IPS-NIHi11 (cell line): ENCODE measurements at regions not wholly inside any gene's neighbourhood (a gene's known extent, or its start where the extent isn't known, plus 50 kb on each side); places are given as distances from the start of the nearest gene placed in this dataset.
"Not testable (repeated sequence)": the region's sequence is repeated elsewhere in the genome, so short reads cannot be mapped to it uniquely, and the experiment has no call there.

Experiments used
- DNase-seq: peaks from one replicate; pipeline ENCODE4 v3.0.0; 2012; ENCODE audit warnings: mixed read lengths, low spot score

DNA sequence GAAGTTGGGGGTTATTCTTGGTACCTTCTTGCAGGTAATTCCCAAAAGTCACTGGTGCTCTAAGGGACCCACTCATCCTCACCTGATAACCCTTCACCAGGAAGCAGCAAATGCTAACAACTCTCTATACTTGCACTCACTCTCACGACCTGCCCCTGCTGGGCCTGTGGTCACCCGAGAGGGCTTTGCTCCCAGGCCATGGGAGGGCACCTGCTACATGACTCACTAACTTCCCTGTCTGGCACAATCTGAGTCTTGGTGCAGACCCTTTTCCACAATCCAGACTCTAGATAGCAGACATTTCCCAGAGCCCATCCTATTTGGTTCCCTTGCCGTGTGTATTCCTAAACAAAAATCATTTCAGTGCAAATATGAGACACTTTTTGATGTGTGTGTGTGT lies 403.8 kb upstream of the FAT1 start:
- DNase-seq = no peak

GRCh38 chr4:187128222-187128621 lies 404.6 kb upstream of the FAT1 start:
- no peak for DNase-seq

DNA sequence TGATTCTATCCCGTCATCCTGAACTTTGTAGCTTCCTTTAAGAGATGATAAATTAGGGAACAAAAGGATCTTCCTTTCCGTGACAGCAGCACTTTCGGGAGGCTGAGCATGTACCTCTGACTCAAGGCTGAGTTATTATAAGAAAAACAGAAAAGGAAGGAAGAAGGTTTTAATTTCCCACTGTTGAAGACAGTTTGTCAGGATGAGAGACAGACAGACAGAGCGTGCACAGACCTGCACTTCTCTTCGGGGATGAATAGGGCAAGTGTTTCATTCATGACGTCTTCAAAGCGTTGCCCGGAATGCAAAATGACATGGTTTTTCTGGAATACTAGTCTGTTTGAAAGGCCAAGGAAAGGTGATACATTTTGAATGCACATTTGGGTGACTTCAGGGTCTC lies 405.3 kb upstream of the FAT1 start:
- no peak for DNase-seq

DNA sequence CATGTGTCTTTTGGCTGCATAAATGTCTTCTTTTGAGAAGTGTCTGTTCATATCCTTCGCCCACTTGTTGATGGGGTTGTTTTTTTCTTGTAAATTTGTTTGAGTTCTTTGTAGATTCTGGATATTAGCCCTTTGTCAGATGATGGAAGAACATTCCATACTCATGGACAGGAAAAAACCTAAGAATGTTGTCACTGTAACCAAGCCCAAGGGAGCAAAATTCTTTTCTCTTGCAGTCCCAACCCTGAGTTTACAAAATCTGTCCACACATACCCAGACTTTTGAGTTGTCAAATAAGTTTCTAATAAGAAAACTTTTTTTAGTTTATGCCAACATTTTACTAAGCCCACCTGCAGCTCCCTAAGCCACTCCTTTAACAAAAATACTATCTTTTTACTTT lies 408.2 kb upstream of the FAT1 start:
- not testable (repeated sequence) for DNase-seq

- DNase-seq = no peak
Observed at GRCh38 chr4:187135878-187136277, 412.2 kb upstream of the FAT1 start.

DNA sequence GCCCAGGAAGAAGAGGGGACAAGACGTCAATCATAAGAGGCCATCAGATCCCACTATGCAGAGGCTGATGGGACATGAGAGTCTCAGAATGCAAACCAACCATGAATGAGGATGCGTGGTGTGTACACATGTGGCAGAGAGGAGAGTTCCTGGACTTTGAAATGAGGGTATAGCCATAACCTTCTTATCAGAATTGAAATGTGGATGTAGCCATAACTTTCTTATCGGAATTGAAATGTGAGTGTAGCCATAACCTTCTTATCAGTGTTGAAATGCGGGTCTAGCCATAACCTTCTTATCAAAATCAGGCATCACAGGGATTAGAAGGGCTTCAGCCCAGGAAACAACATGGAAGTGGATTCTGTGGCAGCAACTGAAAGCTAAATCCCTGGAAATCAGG lies 415.5 kb upstream of the FAT1 start:
- DNase-seq = no peak

DNA sequence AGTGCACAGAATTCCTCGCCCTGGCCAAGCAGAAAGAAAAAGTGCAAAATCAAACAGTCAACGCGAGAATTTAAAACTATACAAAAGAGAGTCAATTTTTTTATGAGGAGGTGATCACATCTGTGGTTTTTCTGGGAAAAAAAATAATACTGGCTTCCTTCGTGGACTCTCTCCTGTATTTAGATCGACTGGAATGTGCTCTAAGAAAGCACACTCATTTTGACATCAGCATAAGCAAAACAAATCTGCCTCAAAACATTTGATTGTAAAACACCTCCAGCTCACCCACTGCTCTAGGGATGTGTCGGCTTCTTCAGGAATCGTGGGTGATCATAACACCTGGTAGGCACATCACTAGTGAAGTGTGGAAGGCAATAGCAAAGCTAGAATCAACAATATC lies 417.4 kb upstream of the FAT1 start:
- no peak for DNase-seq

DNA sequence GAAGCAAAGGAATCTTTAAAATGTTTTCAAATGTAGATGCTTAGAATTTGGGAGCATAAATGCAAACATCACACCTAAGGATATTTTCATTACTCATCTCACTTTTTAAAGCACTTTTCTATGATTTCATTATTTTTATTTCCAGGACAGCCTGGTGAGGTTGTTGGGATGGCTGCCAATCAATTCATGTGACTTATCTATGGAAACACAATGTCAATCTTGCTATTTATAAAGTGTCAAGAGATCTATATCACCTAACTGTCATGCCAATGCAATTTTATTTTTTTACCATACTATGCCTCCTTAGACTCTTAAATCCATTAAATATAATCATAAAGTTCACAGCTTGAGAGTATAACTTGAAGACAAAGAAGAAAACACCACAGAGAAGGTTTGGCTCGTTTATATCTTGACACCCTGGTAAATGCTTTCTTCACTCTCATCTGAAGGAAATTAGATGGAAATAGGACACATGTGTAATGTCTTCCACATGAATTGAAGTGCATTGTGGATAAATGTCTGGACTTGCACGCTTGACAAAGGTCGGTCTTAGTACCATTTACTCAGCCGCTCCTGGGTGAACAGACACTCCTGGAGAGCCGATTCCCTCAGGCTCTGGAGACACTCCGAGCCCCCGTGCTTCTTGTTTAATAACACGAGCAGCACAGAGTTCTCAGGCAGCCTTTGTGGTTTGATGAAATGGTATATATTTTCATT lies 425.7 kb upstream of the FAT1 start:
- DNase-seq = no peak

DNA sequence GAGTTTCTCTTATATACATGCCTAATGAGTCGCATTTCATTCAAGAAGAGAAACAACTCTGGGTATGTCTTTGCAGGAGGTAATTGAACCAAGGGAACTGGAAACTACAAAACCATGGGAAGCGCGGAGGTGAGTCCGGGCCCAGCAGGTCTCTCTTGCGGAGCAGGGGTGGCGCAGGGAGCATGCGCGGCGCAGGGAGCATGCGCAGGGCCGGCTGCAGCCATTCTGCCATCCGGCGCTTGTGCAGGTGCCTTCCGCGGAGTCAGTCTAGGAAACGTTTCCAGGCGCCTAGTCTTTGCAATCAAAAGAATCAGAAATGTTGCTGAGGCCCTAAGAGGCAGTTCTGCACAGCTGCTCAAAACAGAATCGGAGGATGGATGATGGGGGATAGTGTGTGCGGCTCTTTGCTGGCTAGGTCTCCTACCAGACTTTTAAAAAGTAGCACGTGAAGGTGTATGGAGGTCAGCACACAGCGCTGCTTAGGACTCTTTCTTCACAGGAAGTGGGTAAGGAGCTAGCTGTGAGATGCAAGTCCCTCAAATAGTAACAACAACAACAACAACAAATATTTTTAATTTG lies 433.8 kb upstream of the FAT1 start:
- DNase-seq = no peak

GRCh38 chr4:187158003-187158402 lies 434.3 kb upstream of the FAT1 start:
- no peak for DNase-seq

DNA sequence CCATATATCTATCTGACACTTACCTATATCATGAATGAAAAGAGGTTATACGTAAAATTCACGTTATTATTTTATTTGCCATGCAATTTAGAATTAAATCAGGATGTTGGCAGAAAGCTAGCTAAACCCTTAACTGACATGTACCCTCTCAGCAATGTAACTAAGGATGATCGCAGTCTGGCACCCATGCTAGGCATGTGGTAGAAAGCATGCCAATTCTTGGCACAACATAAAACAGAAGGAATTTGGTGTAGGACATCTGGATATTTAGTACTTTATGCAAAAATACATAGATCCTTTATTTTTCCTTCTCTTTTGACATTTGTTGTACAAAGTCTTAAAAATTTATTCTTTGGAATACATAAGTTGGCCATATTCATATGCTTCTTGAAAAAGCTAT lies 436.8 kb upstream of the FAT1 start:
- DNase-seq = no peak

DNA sequence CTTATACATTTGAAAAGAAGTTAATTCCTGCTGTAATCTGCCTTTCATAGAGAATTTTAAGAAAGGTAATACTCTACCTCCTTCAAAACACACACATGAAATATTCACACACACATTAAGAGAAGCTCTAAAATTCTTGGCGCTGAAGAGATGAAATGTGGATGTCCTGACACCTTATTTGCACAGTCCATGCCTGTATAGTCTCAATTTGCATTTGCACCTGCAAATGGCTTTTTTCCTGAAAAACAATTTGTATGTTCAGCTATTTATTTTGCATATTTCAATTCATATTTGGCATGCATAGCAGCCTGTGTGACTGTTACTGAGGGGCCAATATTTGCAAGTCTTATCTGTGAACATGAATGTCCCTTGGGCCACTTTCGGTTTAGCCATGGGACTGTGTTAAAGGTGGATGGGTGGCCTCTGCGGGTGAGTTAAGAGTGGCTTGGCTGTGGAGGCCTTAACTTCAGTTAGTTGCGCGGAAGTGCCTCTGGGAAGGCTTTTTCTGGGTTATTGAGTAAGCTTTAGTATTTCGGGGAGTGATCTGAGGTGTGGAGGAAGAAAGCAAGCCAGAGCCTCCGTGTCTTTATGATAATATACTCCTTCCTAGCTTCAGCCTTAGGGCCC lies 443.3 kb upstream of the FAT1 start:
- DNase-seq = no peak

GRCh38 chr4:187171706-187172339 lies 448.2 kb upstream of the FAT1 start:
- no peak for DNase-seq

DNA sequence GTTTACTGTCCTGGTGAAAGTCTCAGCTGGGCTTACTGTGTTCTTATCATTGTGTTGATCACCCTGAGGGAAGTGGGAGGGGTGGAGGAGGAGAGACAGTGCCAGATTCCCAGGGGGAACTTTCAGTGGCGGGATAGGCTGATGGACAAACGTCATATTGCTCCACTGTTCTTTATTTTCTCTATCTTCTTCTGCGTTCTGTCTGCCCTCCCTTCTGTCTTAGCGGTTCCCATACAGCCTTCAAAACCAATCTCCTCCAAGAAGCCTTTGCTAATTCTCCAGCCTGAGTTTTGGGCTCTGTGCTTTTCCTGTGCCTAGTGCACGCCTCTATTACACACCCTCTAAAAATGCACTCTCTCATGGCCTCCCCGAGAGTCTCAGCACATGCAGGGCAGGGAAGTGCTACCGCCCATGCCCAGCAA lies 448.7 kb upstream of the FAT1 start:
- no peak for DNase-seq

- DNase-seq = no peak
Observed at GRCh38 chr4:187174749-187175148, 451.1 kb upstream of the FAT1 start.

- no peak for DNase-seq
Observed at GRCh38 chr4:187175197-187175596, 451.5 kb upstream of the FAT1 start.

GRCh38 chr4:187176261-187176910 lies 452.7 kb upstream of the FAT1 start:
- no peak for DNase-seq

- DNase-seq = no peak
Observed at GRCh38 chr4:187178084-187178483, 454.4 kb upstream of the FAT1 start.

DNA sequence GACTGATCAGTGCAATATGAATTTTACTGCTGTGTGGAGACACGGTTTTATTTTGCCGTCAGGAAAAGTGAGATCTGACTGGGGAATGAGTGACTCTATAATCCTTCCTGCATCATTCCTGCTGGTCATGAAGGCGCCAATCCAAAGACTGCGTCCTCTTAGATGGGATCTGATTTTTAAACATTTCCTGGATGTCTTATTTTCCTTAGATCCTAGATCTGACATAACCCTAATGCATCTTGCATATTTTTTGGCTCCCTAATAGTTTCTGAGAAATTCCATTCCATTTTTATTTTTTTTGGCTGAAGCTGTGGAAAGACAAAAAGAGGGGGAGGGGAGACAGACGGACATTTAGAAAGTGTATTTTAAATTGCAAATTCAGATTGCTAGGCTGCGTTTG lies 454.9 kb upstream of the FAT1 start:
- DNase-seq = no peak

GRCh38 chr4:187179086-187180058 lies 455.7 kb upstream of the FAT1 start:
- peak; percentile 10 for DNase-seq

GRCh38 chr4:187181054-187181453 lies 457.4 kb upstream of the FAT1 start:
- no peak for DNase-seq
